H9 (cell line): ENCODE measurements at regions not wholly inside any gene's neighbourhood (a gene's known extent, or its start where the extent isn't known, plus 50 kb on each side); places are given as distances from the start of the nearest gene placed in this dataset.

Experiments used
- DNase-seq: peaks from one replicate; pipeline ENCODE4 v3.0.0-alpha.2; 2017
- H2AFZ ChIP-seq: one replicate; pipeline ENCODE4 v1.6.1; 2013; ENCODE audit warnings: mild to moderate bottlenecking, low read length, control low read depth, moderate library complexity
- H2AK5ac ChIP-seq: 2 replicates; pipeline ENCODE4 v1.6.1; 2013; ENCODE audit warnings: low read length, control low read depth, mixed read lengths; ENCODE audit not compliant: insufficient read length
- H2BK120ac ChIP-seq: one replicate; pipeline ENCODE4 v1.6.1; 2013; ENCODE audit warnings: low read depth, mild to moderate bottlenecking, low read length, control low read depth, inconsistent platforms; ENCODE audit not compliant: poor library complexity, severe bottlenecking
- H2BK12ac ChIP-seq: 2 replicates; pipeline ENCODE4 v1.6.1; 2013; ENCODE audit warnings: low read length, control low read depth, mixed read lengths, low read depth; ENCODE audit not compliant: insufficient read length
- H2BK15ac ChIP-seq: 2 replicates; pipeline ENCODE4 v1.6.1; 2013; ENCODE audit warnings: low read depth, low read length, control low read depth
- H2BK20ac ChIP-seq: one replicate; pipeline ENCODE4 v1.6.1; 2013; ENCODE audit warnings: low read depth, mild to moderate bottlenecking, low read length, control low read depth, inconsistent platforms; ENCODE audit not compliant: poor library complexity, severe bottlenecking
- H2BK5ac ChIP-seq: 2 replicates; pipeline ENCODE4 v1.6.1; 2013; ENCODE audit warnings: low read length, control low read depth, mixed read lengths; ENCODE audit not compliant: insufficient read length
- H3K14ac ChIP-seq: 2 replicates; pipeline ENCODE4 v1.6.1; 2013; ENCODE audit warnings: low read length, control low read depth; ENCODE audit not compliant: insufficient read depth
- H3K18ac ChIP-seq: 2 replicates; pipeline ENCODE4 v1.6.1; 2013; ENCODE audit warnings: low read depth, mild to moderate bottlenecking, mixed read lengths, low read length, control low read depth; ENCODE audit not compliant: insufficient read length
- H3K23ac ChIP-seq: 2 replicates; pipeline ENCODE4 v1.6.1; 2013; ENCODE audit warnings: low read length, control low read depth, mixed read lengths, low read depth; ENCODE audit not compliant: insufficient read length
- H3K23me2 ChIP-seq: 2 replicates; pipeline ENCODE4 v1.6.1; 2013; ENCODE audit warnings: low read depth, mild to moderate bottlenecking, mixed read lengths, low read length, control low read depth; ENCODE audit not compliant: insufficient read length, poor library complexity, severe bottlenecking
- H3K27ac ChIP-seq: 2 replicates; pipeline ENCODE4 v1.5.1; 2013; ENCODE audit warnings: low read length, control low read depth, mixed read lengths, low read depth; ENCODE audit not compliant: insufficient read length
- H3K27me3 ChIP-seq: 2 replicates; pipeline ENCODE4 v1.6.1; 2013; ENCODE audit warnings: low read length, control low read depth, inconsistent platforms; ENCODE audit not compliant: insufficient read depth
- H3K4ac ChIP-seq: 2 replicates; pipeline ENCODE4 v1.6.1; 2013; ENCODE audit warnings: low read depth, mild to moderate bottlenecking, control low read depth, inconsistent platforms, low read length, moderate library complexity
- H3K4me1 ChIP-seq: 2 replicates; pipeline ENCODE4 v1.6.1; 2013; ENCODE audit warnings: low read length, control low read depth, inconsistent platforms; ENCODE audit not compliant: insufficient read depth
- H3K4me2 ChIP-seq: 2 replicates; pipeline ENCODE4 v1.6.1; 2013; ENCODE audit warnings: low read length, control low read depth, mixed read lengths; ENCODE audit not compliant: insufficient read length, insufficient read depth
- H3K56ac ChIP-seq: 2 replicates; pipeline ENCODE4 v1.6.1; 2013; ENCODE audit warnings: low read depth, mild to moderate bottlenecking, mixed read lengths, low read length, control low read depth; ENCODE audit not compliant: insufficient read length
- H3K79me1 ChIP-seq: 2 replicates; pipeline ENCODE4 v1.6.1; 2013; ENCODE audit warnings: low read depth, mild to moderate bottlenecking, moderate library complexity, low read length, control low read depth, inconsistent platforms; ENCODE audit not compliant: insufficient read depth, poor library complexity, severe bottlenecking
- H3K79me2 ChIP-seq: 2 replicates; pipeline ENCODE4 v1.6.1; 2013; ENCODE audit warnings: low read length, control low read depth, inconsistent platforms; ENCODE audit not compliant: insufficient read depth
- H3K9ac ChIP-seq: 2 replicates; pipeline ENCODE4 v1.6.1; 2013; ENCODE audit warnings: low read length, control low read depth, mixed read lengths; ENCODE audit not compliant: insufficient read length; ENCODE audit errors: extremely low read depth
- H3K9me3 ChIP-seq: one replicate; pipeline ENCODE4 v1.6.1; 2013; ENCODE audit warnings: low read depth, low read length, inconsistent platforms; ENCODE audit not compliant: control insufficient read depth
- H3T11ph ChIP-seq: one replicate; pipeline ENCODE4 v1.6.1; 2013; ENCODE audit warnings: mild to moderate bottlenecking, low read length, control low read depth, inconsistent platforms
- H4K20me1 ChIP-seq: one replicate; pipeline ENCODE4 v1.6.1; 2013; ENCODE audit not compliant: control insufficient read depth, insufficient read length, insufficient read depth
- H4K5ac ChIP-seq: 2 replicates; pipeline ENCODE4 v1.6.1; 2013; ENCODE audit warnings: low read depth, mild to moderate bottlenecking, mixed read lengths, low read length, control low read depth; ENCODE audit not compliant: insufficient read length
- H4K8ac ChIP-seq: replicated peaks from 2 replicates; pipeline ENCODE4 v1.6.1; 2013; ENCODE audit warnings: low read length, control low read depth, mixed read lengths, low read depth; ENCODE audit not compliant: insufficient read length
- H4K91ac ChIP-seq: 2 replicates; pipeline ENCODE4 v1.6.1; 2013; ENCODE audit warnings: low read depth, mild to moderate bottlenecking, moderate library complexity, mixed read lengths, low read length, control low read depth; ENCODE audit not compliant: insufficient read length
- H3K27ac Mint-ChIP-seq, 3 experiments: 2 replicates in 2 of 3; 3 replicates in 1 of 3; pipeline ENCODE4 v1.8.0; 2020 to 2021; ENCODE audit warnings: mixed read lengths in 3 of 3, mild to moderate bottlenecking in 1 of 3, moderate library complexity in 1 of 3
- H3K27me3 Mint-ChIP-seq: 2 replicates; pipeline ENCODE4 v1.8.0; 2021; ENCODE audit warnings: low read depth, mild to moderate bottlenecking, moderate library complexity, mixed read lengths
- H3K36me3 Mint-ChIP-seq, 3 experiments: 2 replicates in 2 of 3; 3 replicates in 1 of 3; pipeline ENCODE4 v1.8.0; 2020 to 2021; ENCODE audit warnings: low read depth in 3 of 3, mixed read lengths in 3 of 3; ENCODE audit not compliant: insufficient read depth in 1 of 3
- H3K4me1 Mint-ChIP-seq, 2 experiments: 2 replicates each; pipeline ENCODE4 v1.8.0; 2020; ENCODE audit warnings: mixed read lengths in 2 of 2
- H3K4me3 Mint-ChIP-seq, 2 experiments: 2 replicates in 1 of 2; 3 replicates in 1 of 2; pipeline ENCODE4 v1.8.0; 2020 to 2021; ENCODE audit warnings: mild to moderate bottlenecking in 2 of 2, mixed read lengths in 2 of 2, moderate library complexity in 1 of 2
- H3K9me3 Mint-ChIP-seq, 2 experiments: 2 replicates in 1 of 2; 3 replicates in 1 of 2; pipeline ENCODE4 v1.8.0; 2020; ENCODE audit warnings: mild to moderate bottlenecking in 2 of 2, mixed read lengths in 2 of 2, moderate library complexity in 1 of 2
- CTCF ChIP-seq: fragments of 200-600 bp; sonication (generic); conservative IDR thresholded peaks from 3 replicates; pipeline ENCODE4 v1.8.0; 2021; ENCODE audit warnings: antibody characterized with exemption, mild to moderate bottlenecking
- WGBS: extraction: QIAGEN DNeasy Blood & Tissue Kit; methylation state at CpG from one replicate; pipeline ENCODE4 v1.1.7; 2013; ENCODE audit warnings: missing lambda C conversion rate, low lambda C conversion rate, mixed read lengths; ENCODE audit not compliant: insufficient read length; ENCODE audit errors: extremely low coverage; 5-methylcytosine and 5-hydroxymethylcytosine counted together

GRCh38 chr12:112584266-112584722, 165.5 kb downstream of the PTPN11 start:
- Histone ChIP-seq H3K23ac (no peak overlapping the region), H3K56ac (no peak overlapping the region), H3K27me3 (peaks cover 28% of the 10 kb centered on the region), H4K8ac (no peak overlapping the region), H4K20me1 (no peaks in the 10 kb centered on the region), H3K4me2 (no peak overlapping the region), H2BK15ac (no peak overlapping the region), H2BK120ac (no peak overlapping the region), H4K5ac (no peak overlapping the region), H3K4me1 (no peaks in the 10 kb centered on the region; the same call in 1 of the 2 replicates), H2AK5ac (no peak overlapping the region), H2BK12ac (no peak overlapping the region), H3K9ac (no peak overlapping the region), H3K14ac (no peak overlapping the region), H3K23me2 (no peaks in the 10 kb centered on the region), H3K27ac (no peak overlapping the region), H3K4ac (no peak overlapping the region), H4K91ac (no peak overlapping the region), H3K79me2 (no peaks in the 10 kb centered on the region), H3K18ac (no peak overlapping the region), H3T11ph (no peak overlapping the region), H3K79me1 (no peaks in the 10 kb centered on the region), H2AFZ (no peak overlapping the region), H3K9me3 (no peaks in the 10 kb centered on the region), H2BK20ac (no peak overlapping the region), H2BK5ac (no peak overlapping the region)
- Mint-ChIP-seq H3K4me1 (peaks cover 9 to 20% of the 10 kb centered on the region in 2 experiments), H3K9me3 (peaks cover 2% of the 10 kb centered on the region in 2 experiments; a peak in 1 of 5 replicates), H3K27ac (0 out of 7 replicates have a peak overlapping the region, but pooled peaks of 1 of the 3 experiments have one; percentile 4), H3K36me3 (no peaks in the 10 kb centered on the region), H3K27me3 (peaks cover 100% of the 10 kb centered on the region), H3K4me3 (peak overlapping the region in 1 of 2 experiments; percentile 14; a peak in 1 of 5 replicates)
- DNase-seq, result peak; percentile 88
- WGBS, result no CpG with 5 or more reads among the region's 7 CpGs
- TF ChIP-seq CTCF, result no peak
